ENCODE measurements at regions not wholly inside any gene's neighbourhood (a gene's known extent, or its start where the extent isn't known, plus 50 kb on each side); places are given as distances from the start of the nearest gene placed in this dataset.
"Not testable (repeated sequence)": the region's sequence is repeated elsewhere in the genome, so short reads cannot be mapped to it uniquely, and the experiment has no call there.

DNA sequence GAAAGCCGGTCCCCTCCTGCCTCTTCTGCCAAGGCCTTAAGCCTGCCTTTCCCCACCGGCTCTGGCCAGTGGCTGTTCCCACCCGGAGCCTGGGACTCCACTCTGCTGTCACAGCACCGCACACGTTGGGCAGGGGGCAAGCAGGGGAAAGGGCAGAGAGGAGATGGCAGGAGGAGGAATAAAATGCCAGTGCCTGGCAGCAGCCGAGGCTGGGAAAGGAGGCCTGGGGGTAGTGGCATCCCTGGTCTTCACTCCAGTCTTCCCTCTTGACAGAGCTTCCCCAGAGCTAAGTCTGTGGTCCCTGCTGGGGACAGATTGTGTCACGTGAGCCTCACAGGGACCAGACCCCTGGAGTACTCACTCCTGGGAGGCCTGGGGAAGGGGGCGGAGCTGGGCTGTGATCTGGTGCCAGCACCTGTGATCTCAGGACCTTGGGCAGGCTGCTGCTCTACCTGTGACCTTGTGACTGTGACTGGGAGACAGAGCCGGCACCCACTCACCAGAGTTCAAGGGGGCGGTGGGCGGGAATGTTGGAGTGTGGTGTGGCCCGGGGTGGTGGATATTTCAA lies 97.2 kb upstream of the GSE1 start:
- H3K27ac Mint-ChIP-seq, result no peak overlapping the region

DNA sequence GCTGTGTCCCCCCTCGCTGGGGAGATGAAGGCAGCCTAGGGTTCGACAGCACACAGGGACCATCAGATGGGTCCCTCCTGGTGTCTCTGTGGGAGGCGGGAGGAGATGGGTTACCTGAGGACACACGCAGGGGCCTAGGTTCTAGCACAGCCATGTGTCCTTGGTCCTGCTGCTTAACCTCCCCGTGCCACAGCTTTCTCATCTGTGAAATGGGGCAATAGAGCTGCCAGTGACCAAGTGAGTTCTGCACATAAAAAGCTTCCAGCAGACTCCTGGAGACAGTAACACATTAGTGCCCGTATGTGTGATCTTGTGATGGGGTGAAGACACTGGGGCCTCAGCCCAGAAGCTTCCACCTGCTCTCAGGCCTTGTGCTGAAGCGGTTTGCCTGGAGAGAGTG lies 96.0 kb upstream of the GSE1 start:
- peaks cover 68% of the 10 kb centered on the region for H3K4me1 Mint-ChIP-seq
- TF ChIP-seq, protein P1, sequence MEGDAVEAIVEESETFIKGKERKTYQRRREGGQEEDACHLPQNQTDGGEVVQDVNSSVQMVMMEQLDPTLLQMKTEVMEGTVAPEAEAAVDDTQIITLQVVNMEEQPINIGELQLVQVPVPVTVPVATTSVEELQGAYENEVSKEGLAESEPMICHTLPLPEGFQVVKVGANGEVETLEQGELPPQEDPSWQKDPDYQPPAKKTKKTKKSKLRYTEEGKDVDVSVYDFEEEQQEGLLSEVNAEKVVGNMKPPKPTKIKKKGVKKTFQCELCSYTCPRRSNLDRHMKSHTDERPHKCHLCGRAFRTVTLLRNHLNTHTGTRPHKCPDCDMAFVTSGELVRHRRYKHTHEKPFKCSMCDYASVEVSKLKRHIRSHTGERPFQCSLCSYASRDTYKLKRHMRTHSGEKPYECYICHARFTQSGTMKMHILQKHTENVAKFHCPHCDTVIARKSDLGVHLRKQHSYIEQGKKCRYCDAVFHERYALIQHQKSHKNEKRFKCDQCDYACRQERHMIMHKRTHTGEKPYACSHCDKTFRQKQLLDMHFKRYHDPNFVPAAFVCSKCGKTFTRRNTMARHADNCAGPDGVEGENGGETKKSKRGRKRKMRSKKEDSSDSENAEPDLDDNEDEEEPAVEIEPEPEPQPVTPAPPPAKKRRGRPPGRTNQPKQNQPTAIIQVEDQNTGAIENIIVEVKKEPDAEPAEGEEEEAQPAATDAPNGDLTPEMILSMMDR (IDR thresholded peaks at IDR 0.05), result no peak
- peaks cover 22% of the 10 kb centered on the region for H3K27me3 Mint-ChIP-seq (ENCODE audit: low read depth, poor library complexity)
- H3K27ac Mint-ChIP-seq, result no peak overlapping the region
- DNase-seq, result no peak
- H3K4me3 Mint-ChIP-seq, result no peak overlapping the region
- peaks cover 12% of the 10 kb centered on the region for H3K36me3 Mint-ChIP-seq (ENCODE audit: low read depth)
- H3K9me3 Mint-ChIP-seq, result peaks cover 9% of the 10 kb centered on the region

More for the DNA sequence above, 97.2 kb upstream of the GSE1 start:
- Mint-ChIP-seq H3K9me3 (peaks cover 9% of the 10 kb centered on the region), H3K4me3 (no peak overlapping the region), H3K27me3 (ENCODE audit: low read depth, poor library complexity) (peaks cover 27% of the 10 kb centered on the region), H3K36me3 (ENCODE audit: low read depth) (peaks cover 12% of the 10 kb centered on the region), H3K4me1 (peaks cover 64% of the 10 kb centered on the region)
- TF ChIP-seq, protein P1 (IDR thresholded peaks at IDR 0.05), result no peak
- no peak for DNase-seq

DNA sequence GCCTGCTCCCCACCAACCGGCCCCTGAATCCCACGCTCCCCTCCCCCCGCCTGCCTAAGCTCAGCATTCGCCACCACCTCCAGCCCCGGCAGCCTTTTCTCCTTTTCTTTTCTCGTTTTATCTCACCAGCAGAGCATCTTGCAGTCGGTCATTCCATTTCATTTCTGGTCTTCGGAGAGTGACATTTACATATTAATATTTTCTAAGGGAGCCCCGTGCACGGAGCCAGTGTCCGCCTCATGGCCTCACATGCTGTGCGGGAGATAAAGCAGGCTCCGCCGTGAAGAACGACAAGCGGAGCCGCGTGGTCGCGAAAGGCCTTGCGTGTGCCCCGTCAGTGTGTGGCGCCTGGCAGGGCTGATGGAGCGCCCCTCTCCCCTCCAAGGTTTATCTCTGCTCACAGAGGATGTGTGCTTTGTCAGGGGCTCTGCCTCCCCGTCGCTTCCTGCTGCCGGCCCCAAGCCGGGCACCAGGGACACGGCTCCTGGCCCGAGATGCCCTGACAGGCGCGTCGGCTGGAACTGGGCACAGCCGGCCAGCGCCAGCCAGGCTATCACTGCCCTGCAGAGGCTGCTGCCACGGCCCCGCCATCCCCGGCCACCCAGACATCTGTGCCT lies 95.5 kb upstream of the GSE1 start:
- TF ChIP-seq, protein P1 (IDR thresholded peaks at IDR 0.05), result no peak
- Mint-ChIP-seq H3K9me3 (peaks cover 9% of the 10 kb centered on the region), H3K27me3 (ENCODE audit: low read depth, poor library complexity) (peaks cover 22% of the 10 kb centered on the region), H3K27ac (no peak overlapping the region), H3K4me1 (peaks cover 68% of the 10 kb centered on the region), H3K36me3 (ENCODE audit: low read depth) (peaks cover 12% of the 10 kb centered on the region), H3K4me3 (no peak overlapping the region)
- DNase-seq, result no peak

DNA sequence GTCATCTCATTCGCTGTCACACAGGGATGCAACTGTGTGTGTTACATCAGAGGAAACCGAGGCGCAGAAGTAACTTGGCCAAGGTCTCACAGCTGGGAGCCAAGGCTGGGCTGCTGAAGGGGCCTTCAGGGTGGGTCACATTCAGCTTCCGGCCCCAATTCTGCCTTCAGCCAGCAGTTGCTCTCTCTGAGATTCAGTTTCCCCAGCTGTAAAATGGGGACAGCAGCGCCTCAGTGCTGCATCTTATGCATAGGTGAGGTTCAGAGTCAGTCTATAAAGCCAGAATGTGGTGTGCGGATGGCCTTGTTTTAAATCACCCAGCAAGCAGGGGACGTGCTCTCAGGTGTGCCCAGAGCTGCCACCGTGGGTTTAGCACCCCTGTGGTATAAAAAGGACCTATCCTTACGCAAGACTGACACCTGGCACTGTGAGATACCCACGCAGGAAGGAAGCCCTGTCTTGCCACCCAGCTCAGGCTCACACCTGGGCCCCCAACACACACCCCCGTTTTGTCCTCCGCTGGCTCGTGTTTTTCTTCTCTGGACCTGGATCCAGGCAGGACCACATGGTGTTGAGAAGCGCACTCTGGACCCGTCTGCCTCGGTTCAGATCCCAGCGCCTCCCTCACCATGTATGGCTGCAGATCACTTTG lies 94.6 kb upstream of the GSE1 start:
- Mint-ChIP-seq H3K4me3 (no peak overlapping the region), H3K27ac (no peak overlapping the region), H3K9me3 (peaks cover 9% of the 10 kb centered on the region), H3K4me1 (peaks cover 68% of the 10 kb centered on the region), H3K27me3 (ENCODE audit: low read depth, poor library complexity) (peaks cover 23% of the 10 kb centered on the region), H3K36me3 (ENCODE audit: low read depth) (peaks cover 12% of the 10 kb centered on the region)
- TF ChIP-seq, protein P1 (IDR thresholded peaks at IDR 0.05), result no peak
- DNase-seq, result no peak

DNA sequence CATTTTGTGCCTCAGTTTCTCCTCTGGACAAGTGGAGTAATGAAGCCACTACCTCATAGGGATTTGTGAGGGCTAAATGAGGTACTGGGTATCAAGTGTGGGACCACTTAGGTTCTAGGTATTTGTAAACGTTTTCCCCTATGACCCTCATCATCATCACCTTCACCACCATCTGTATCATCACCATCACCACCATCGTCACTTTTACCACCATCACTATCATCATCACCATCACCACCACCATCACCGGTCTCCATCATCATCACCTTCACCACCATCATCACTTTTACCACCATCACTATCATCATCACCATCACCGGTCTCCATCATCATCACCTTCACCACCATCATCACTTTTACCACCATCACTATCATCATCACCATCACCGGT lies 94.1 kb upstream of the GSE1 start:
- Mint-ChIP-seq H3K36me3 (ENCODE audit: low read depth) (peaks cover 12% of the 10 kb centered on the region), H3K4me1 (peaks cover 67% of the 10 kb centered on the region), H3K27me3 (ENCODE audit: low read depth, poor library complexity) (peaks cover 25% of the 10 kb centered on the region)
- H3K27ac Mint-ChIP-seq, DNase-seq, H3K9me3 Mint-ChIP-seq, H3K4me3 Mint-ChIP-seq: not testable (repeated sequence)

DNA sequence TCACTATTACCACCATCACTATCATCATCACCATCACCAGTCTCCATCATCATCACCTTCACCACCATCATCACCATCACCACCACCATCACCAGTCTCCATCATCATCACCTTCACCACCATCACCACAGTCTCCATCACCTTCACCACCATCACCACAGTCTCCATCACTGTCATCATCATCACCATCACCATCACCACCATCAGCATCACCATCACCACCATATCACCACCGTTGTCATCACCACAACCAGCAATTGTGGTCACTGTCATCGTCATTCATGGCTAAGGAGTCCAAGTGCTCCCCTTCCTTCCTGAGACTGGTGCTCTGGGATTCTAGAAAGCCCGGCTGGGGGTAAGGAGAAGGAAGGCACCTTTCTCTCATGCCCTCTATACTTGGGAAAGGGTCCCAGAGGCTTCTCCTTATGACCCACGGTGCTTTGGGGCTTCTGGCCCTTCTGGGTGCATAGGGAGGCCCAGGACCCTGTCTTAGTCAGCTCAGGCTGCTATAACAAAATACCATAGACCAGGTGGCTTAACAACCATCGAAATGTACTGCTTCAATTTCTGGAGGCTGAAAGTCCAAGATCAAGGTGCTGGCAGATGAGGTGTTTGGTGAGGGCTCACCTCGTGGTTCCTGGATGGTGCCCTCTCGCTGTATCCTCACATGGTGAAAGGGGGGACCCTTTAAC lies 93.4 kb upstream of the GSE1 start:
- H3K4me3 Mint-ChIP-seq, result no peak overlapping the region
- TF ChIP-seq, protein P1 (IDR thresholded peaks at IDR 0.05), result no peak
- no peak overlapping the region for H3K27ac Mint-ChIP-seq
- H3K4me1 Mint-ChIP-seq, result peaks cover 71% of the 10 kb centered on the region
- H3K27me3 Mint-ChIP-seq (ENCODE audit: low read depth, poor library complexity), result peaks cover 26% of the 10 kb centered on the region
- H3K9me3 Mint-ChIP-seq, result peaks cover 9% of the 10 kb centered on the region
- no peak for DNase-seq
- peaks cover 12% of the 10 kb centered on the region for H3K36me3 Mint-ChIP-seq (ENCODE audit: low read depth)

All from nephron progenitor cell (in vitro differentiated cells).